K562 (cell line): ENCODE measurements at regions not wholly inside any gene's neighbourhood (a gene's known extent, or its start where the extent isn't known, plus 50 kb on each side); places are given as distances from the start of the nearest gene placed in this dataset.

Source experiments
- CTCF ChIP-seq, 3 experiments: IDR thresholded peaks in 2 of 3; conservative IDR thresholded peaks in 1 of 3; 2 replicates each; pipeline ENCODE4 v1.5.1; 2011 to 2012; ENCODE audit warnings: low read length in 3 of 3, mild to moderate bottlenecking in 3 of 3, control low read depth in 2 of 3, improper control_type of control experiment in 1 of 3, inconsistent platforms in 1 of 3, low read depth in 1 of 3, mixed read lengths in 1 of 3, moderate library complexity in 1 of 3; ENCODE audit not compliant: insufficient read depth in 2 of 3
- EP300 ChIP-seq: IDR thresholded peaks from 2 replicates; pipeline ENCODE4 v1.6.1; 2012; ENCODE audit warnings: low read length, improper control_type of control experiment
- JUNB ChIP-seq: fragments of 450-650 bp; formaldehyde crosslinking; conservative IDR thresholded peaks from 2 replicates; pipeline ENCODE4 v1.4.0; 2020; ENCODE audit warnings: mild to moderate bottlenecking
- POLR2A ChIP-seq: fragments of 450-650 bp; conservative IDR thresholded peaks from 2 replicates; pipeline ENCODE4 v1.6.1; 2016
- ZNF407 ChIP-seq: fragments of 450-650 bp; IDR thresholded peaks from 2 replicates; pipeline ENCODE4 v1.6.1; 2016; ENCODE audit warnings: low read depth
- ZNF780A ChIP-seq: fragments of 250-450 bp; sonication (Bioruptor Pico); IDR thresholded peaks from 2 replicates; pipeline ENCODE4 v1.5.0; 2021; ENCODE audit warnings: mild to moderate bottlenecking
- ZZZ3 ChIP-seq: fragments of 450-650 bp; IDR thresholded peaks from 2 replicates; pipeline ENCODE4 v1.6.1; 2016; ENCODE audit warnings: antibody characterized with exemption, mild to moderate bottlenecking, moderate library complexity

GRCh38 chr14:27739657-27740156 is 1026.9 kb upstream of the FOXG1 start:
- TF ChIP-seq ZNF780A (CRISPR knock-in tag) (no peak), ZZZ3 (no peak), POLR2A (no peak), JUNB (CRISPR knock-in tag) (no peak), EP300 (no peak), CTCF (IDR thresholded peaks at IDR 0.05 in 2 of 3, conservative IDR thresholded peaks at IDR 0.05 in 1 of 3; ENCODE audit: insufficient read depth in 2 of 3, low read depth in 1 of 3, low read length in 3 of 3) (no peak), ZNF407 (no peak)
